Adrenal gland (tissue), 5 donors: ENCODE measurements at regions not wholly inside any gene's neighbourhood (a gene's known extent, or its start where the extent isn't known, plus 50 kb on each side); places are given as distances from the start of the nearest gene placed in this dataset.

ENCODE experiments used
- CTCF ChIP-seq, 6 experiments: fragments of 450-650 bp in 4 of 6; fragments of 200-600 bp in 2 of 6; sonication (generic) in 1 of 6; IDR thresholded peaks; 1 replicate in 5 of 6; 2 replicates in 1 of 6; pipeline versions ENCODE4 v1.5.1 to v1.8.0; 2016 to 2021; ENCODE audit warnings: antibody characterized with exemption in 6 of 6, mild to moderate bottlenecking in 2 of 6, moderate library complexity in 1 of 6
- POLR2A ChIP-seq, 2 donors: fragments of 450-650 bp; IDR thresholded peaks; one replicate each; pipeline ENCODE4 v1.6.1; 2017; ENCODE audit warnings: antibody characterized with exemption in 2 of 2, mild to moderate bottlenecking in 2 of 2, moderate library complexity in 1 of 2
- donor health status: DM: no; HTN: no; CAD: no.

DNA sequence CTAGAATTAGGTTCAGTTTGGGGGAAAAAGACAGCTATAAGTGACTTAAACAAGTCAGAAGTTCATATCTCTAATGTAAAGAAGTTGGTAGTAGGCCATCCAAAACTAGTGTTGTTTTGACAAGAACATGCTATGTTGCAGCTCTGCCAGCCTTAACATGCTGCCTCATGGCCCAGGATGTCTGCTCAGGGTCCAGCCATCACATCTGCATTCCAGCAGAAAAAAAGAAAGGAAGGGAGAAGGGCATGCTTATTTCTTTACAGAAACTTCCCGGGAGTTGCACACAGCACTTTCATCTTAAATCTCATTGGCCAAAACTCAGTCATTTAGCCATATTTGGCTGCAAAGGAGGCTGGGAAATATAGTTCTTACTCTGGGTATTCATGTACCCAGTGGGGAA, 400.4 kb upstream of the PODXL start:
- no peak for TF ChIP-seq CTCF (IDR thresholded peaks at IDR 0.05)
- TF ChIP-seq POLR2A (IDR thresholded peaks at IDR 0.05): no peak
